Calu3 (cell line): ENCODE measurements at regions not wholly inside any gene's neighbourhood (a gene's known extent, or its start where the extent isn't known, plus 50 kb on each side); places are given as distances from the start of the nearest gene placed in this dataset.

Experiments used
- BruUV-seq: library from RNA; stranded (reverse); fragments of 400-500 nt; replicated peaks from 2 replicates; lab custom pipeline; 2021; lab: Mats Ljungman, UMichigan
- CTCF ChIA-PET: fragments of 300-600 bp; sonication (Branson Sonifier 250); formaldehyde crosslinking; loops from one replicate; lab custom pipeline; 2022; ENCODE audit warnings: antibody characterized with exemption; lab: Charles Lee
- DNase-seq: peaks from one replicate; pipeline ENCODE4 v3.0.0; 2022
- H3K27ac Mint-ChIP-seq: one replicate; pipeline ENCODE4 v1.8.0; 2022; ENCODE audit warnings: mixed read lengths; ENCODE audit not compliant: unreplicated experiment
- H3K27me3 Mint-ChIP-seq: one replicate; pipeline ENCODE4 v1.8.0; 2022; ENCODE audit warnings: mixed read lengths; ENCODE audit not compliant: unreplicated experiment
- H3K36me3 Mint-ChIP-seq: one replicate; pipeline ENCODE4 v1.8.0; 2022; ENCODE audit warnings: mild to moderate bottlenecking, moderate library complexity, mixed read lengths; ENCODE audit not compliant: insufficient read depth, unreplicated experiment
- H3K4me1 Mint-ChIP-seq: one replicate; pipeline ENCODE4 v1.8.0; 2022; ENCODE audit warnings: mild to moderate bottlenecking, low read depth, mixed read lengths; ENCODE audit not compliant: unreplicated experiment
- H3K4me3 Mint-ChIP-seq: one replicate; pipeline ENCODE4 v1.8.0; 2022; ENCODE audit warnings: mild to moderate bottlenecking, low read depth, moderate library complexity, mixed read lengths; ENCODE audit not compliant: unreplicated experiment
- H3K9me3 Mint-ChIP-seq: one replicate; pipeline ENCODE4 v1.8.0; 2022; ENCODE audit warnings: low read depth, mixed read lengths; ENCODE audit not compliant: unreplicated experiment
- intact Hi-C: fragments of 100-400 bp; cut with micrococcal nuclease; formaldehyde crosslinking; loops from one replicate; pipeline ENCODE4 v1.10.0; 2022; ENCODE audit not compliant: unreplicated experiment
- TF ChIP-seq, protein P1 (sequence below): fragments of 200-600 bp; IDR thresholded peaks from one replicate; pipeline ENCODE4 v1.8.0; 2022; ENCODE audit warnings: antibody characterized with exemption; ENCODE audit not compliant: unreplicated experiment

DNA sequence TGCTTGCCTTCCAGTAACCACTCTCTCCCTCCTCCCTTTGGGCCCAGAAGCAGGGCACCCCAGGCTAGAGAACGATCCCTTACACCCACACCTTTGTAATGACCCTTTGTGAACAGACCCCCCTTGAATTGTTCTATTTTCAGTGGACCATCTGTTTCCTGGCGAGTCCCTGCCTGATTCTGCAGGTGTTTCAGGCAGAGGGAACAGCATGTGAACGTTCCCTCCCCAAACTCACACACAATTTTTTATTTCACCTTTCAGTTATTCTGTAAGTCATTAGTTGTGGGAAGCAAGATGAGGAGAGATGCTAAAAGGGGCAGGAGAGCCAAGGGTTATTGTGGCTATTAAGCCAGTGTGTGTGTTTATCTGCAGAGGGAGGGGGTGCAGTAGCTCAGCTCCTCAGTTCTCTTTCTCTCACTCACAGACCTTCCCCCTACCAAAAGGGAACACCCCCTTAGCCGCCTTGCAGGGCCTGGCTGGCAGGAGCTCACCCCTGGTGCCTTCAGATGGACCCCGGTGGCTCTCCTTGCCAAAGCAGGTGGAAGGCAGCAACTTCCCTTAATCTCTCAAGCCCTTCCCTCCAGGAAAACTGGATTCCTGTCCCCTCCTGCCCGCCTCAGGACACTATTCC lies 64.8 kb upstream of the SPON1 start:
- H3K4me1 Mint-ChIP-seq: peaks cover 9% of the 10 kb centered on the region
- H3K27ac Mint-ChIP-seq: no peak overlapping the region
- no peak for DNase-seq
- no peaks in the 10 kb centered on the region for H3K9me3 Mint-ChIP-seq
- TF ChIP-seq, protein P1, sequence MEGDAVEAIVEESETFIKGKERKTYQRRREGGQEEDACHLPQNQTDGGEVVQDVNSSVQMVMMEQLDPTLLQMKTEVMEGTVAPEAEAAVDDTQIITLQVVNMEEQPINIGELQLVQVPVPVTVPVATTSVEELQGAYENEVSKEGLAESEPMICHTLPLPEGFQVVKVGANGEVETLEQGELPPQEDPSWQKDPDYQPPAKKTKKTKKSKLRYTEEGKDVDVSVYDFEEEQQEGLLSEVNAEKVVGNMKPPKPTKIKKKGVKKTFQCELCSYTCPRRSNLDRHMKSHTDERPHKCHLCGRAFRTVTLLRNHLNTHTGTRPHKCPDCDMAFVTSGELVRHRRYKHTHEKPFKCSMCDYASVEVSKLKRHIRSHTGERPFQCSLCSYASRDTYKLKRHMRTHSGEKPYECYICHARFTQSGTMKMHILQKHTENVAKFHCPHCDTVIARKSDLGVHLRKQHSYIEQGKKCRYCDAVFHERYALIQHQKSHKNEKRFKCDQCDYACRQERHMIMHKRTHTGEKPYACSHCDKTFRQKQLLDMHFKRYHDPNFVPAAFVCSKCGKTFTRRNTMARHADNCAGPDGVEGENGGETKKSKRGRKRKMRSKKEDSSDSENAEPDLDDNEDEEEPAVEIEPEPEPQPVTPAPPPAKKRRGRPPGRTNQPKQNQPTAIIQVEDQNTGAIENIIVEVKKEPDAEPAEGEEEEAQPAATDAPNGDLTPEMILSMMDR: no peak
- H3K27me3 Mint-ChIP-seq: peaks cover 21% of the 10 kb centered on the region
- H3K36me3 Mint-ChIP-seq: no peaks in the 10 kb centered on the region
- intact Hi-C loops: no loop called here
- BruUV-seq: no TSS peak
- CTCF ChIA-PET: no interaction called here
- H3K4me3 Mint-ChIP-seq: no peak overlapping the region

DNA sequence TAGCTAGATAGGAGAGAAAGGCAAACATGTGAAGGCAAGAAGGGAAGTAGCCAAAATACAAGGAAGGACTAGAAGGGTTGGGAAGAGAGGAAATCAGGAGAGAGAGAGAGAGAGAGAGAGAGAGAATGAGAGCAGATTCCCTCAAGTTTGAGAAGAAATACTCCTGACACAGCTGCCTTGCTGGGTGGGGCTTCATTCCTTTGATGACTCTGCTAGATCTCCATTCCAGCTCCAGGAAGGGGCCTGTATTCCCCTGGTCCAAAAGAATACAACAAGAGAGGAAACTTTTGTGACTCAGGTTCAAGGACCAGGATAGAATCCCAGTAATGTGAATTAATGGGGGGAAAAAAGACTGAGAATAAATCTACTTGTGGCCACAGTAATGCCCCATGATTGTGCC lies 62.9 kb upstream of the SPON1 start:
- no TSS peak for BruUV-seq
- no peak for DNase-seq
- H3K27me3 Mint-ChIP-seq: peaks cover 21% of the 10 kb centered on the region
- H3K9me3 Mint-ChIP-seq: no peaks in the 10 kb centered on the region
- H3K27ac Mint-ChIP-seq: no peak overlapping the region
- no peaks in the 10 kb centered on the region for H3K36me3 Mint-ChIP-seq
- H3K4me3 Mint-ChIP-seq: no peak overlapping the region
- intact Hi-C loops: no loop called here
- H3K4me1 Mint-ChIP-seq: peaks cover 9% of the 10 kb centered on the region
- TF ChIP-seq, protein P1: no peak
- CTCF ChIA-PET: interaction anchor here (0.7 kb wide), 1 partner anchor 523 kb away, joined by 3 read pairs; no protein-coding TSS in a partner anchor

DNA sequence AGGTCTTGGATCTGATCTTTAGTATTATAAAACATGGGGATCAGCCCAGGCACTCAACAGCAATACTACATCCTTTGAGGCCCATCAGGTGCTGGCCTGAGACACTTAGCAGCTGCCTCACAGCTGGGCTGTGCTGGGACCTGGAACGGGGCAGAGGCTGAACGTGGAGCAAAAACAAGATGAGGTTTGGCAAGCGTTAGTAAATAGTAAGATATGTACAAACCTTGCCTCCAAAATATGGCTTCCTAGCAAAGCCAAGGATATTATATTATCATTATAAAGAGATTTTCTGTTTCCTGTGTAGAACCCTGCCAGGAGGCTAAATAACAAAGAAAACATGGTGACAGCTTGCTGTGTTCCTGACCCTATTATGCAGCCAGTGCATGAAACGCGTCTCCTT lies 60.0 kb upstream of the SPON1 start:
- CTCF ChIA-PET: no interaction called here
- no peaks in the 10 kb centered on the region for H3K9me3 Mint-ChIP-seq
- H3K27ac Mint-ChIP-seq: no peak overlapping the region
- TF ChIP-seq, protein P1: no peak
- BruUV-seq: no TSS peak
- no peak for DNase-seq
- intact Hi-C loops: no loop called here
- no peaks in the 10 kb centered on the region for H3K4me1 Mint-ChIP-seq
- H3K27me3 Mint-ChIP-seq: peaks cover 21% of the 10 kb centered on the region
- H3K4me3 Mint-ChIP-seq: no peak overlapping the region
- H3K36me3 Mint-ChIP-seq: no peaks in the 10 kb centered on the region

DNA sequence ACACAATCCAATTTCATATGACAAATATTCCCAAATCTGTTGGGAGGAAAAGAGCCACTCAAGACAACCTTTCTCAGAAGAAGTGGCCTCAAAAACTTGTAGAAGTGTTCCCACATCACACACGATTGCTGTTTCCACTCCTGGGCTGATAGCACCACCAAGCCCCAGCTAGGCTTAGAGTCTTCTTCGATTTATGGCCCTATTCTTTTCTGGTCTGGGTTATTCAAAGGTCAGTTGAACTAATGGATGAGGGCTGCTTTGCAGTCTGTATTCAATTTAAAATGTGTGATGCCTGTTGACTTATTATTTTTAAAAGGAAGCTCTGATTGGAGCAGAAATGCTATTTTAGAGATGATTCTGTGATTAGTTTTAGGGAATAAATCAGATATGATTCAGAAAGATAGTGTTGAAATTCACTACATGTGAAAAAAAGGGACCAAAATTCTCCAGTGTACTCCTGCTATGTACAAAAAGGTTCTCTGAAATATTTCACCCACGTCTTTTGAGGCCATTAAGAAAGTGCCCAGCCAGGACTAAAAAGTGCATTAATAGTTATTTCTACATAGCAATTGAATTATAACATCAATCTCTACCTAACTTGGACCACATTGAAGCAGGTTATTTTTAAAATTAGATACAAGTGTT lies 57.3 kb upstream of the SPON1 start:
- Mint-ChIP-seq H3K27ac (no peak overlapping the region), H3K4me1 (no peaks in the 10 kb centered on the region), H3K4me3 (no peak overlapping the region), H3K9me3 (no peaks in the 10 kb centered on the region), H3K27me3 (peaks cover 11% of the 10 kb centered on the region), H3K36me3 (no peaks in the 10 kb centered on the region)
- CTCF ChIA-PET: no interaction called here
- intact Hi-C loops: no loop called here
- TF ChIP-seq, protein P1: no peak
- BruUV-seq: no TSS peak
- DNase-seq: no peak
